GDM1 (cell line): ENCODE measurements at regions not wholly inside any gene's neighbourhood (a gene's known extent, or its start where the extent isn't known, plus 50 kb on each side); places are given as distances from the start of the nearest gene placed in this dataset.

Experiments used
- DNase-seq: peaks from one replicate; lab custom pipeline; 2025; lab: John Stamatoyannopoulos, UW

DNA sequence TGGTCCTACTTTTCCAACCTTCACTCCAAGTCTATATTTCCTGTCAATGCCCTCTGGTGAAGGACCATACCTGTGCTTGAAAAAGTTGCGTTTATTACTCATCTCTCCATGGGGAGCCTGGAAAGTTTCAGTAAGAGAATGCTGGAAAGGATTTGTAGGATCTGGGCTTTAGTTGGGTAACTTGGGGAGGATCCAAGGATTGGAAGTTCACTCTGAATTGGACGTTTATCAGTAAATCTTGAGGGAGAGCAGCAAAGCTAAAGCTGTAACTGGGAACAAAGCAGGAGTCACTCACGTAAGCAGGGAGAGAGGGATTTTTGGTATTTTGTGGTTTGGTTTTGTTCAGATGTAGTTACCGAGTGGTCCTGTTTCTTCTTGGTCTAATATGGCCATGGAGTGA is 51.4 kb upstream of the NPVF start:
- no peak for DNase-seq

GRCh38 chr7:25280181-25280580 is 51.9 kb upstream of the NPVF start:
- no peak for DNase-seq

GRCh38 chr7:25282194-25282593 is 53.9 kb upstream of the NPVF start:
- DNase-seq, result no peak

- DNase-seq, result no peak
These were observed 58.5 kb upstream of the NPVF start for GRCh38 chr7:25286756-25287155.

DNA sequence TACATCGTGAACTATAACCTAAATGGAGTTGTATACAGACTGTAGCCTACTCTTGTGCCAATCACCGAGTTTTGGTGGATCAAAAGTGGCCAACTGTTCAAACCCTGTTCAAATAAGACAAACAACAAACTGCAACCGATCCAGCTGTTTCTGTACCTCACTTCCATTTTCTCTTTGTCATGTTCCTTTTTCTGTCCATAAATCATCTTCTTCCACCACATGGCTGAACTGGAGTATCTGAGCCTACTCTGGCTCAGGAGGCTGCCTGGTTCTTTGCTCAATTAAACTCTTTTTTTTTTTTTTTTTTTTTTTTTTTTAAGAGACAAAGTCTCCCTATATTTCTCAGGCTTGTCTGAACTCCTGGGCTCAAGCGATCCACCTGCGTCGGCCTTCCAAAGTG is 59.0 kb upstream of the NPVF start:
- DNase-seq, result no peak

- no peak for DNase-seq
These were observed 60.4 kb upstream of the NPVF start for GRCh38 chr7:25288556-25289307.

DNA sequence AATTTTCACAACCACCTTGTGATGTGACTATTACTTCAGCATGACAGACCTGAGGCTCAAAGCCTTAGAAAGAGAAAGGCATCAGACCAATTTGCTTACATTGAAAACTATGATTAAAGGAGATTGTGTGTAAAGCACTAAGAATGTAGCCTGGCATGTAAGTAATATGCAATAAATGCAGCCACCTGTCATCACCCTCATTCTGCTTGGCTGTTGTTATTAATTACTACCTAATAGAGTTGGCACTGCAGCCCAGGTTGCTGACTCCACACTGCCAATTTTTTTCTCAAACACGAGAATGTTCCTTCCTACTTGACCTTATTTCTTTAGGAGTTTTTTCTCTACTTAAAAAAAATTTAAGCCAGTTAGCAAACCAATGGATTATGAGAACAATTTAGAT is 61.2 kb upstream of the NPVF start:
- no peak for DNase-seq

GRCh38 chr7:25294624-25295023 is 66.3 kb upstream of the NPVF start:
- DNase-seq, result no peak

DNA sequence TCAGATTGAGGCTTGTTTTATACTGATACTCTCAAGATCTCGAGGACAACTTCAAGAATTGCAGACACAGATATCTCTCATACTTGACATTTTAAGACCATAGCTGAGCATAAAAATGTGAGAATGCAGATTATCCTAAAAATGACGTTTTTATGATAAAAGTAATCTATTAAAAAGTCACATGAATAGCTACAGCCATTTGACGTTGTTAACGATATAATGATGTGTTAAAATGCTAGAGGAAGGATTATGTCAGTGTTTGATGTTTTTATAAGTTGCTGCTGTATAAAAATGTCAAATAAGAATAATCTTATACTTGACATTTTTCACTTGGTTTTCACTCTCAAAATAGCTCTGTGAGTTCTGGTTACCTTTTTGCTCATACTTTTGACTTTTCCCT is 67.1 kb upstream of the NPVF start:
- DNase-seq, result no peak

DNA sequence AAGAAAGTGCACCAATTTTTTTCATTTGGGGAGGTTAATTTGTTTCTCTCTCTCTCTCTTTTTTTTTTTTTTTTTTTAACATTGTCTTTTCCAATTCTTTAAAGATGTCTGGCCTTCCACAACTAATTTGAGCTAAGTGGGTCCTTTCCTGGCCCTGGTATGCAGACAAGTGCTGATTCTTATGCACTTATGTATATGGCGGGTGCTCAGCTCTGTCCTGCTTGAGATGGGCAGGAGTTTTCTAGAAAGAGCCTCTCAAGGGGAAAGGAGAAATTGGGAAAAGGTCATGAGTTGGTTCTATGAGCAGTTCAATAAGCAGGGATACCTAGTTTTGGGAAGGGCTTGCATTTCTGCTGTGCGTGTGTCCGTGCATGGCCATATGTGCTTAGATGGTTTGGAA is 67.8 kb upstream of the NPVF start:
- DNase-seq, result no peak

- DNase-seq, result no peak
These were observed 69.0 kb upstream of the NPVF start for GRCh38 chr7:25297278-25297677.

GRCh38 chr7:25303281-25304181 is 75.2 kb upstream of the NPVF start:
- DNase-seq, result no peak

DNA sequence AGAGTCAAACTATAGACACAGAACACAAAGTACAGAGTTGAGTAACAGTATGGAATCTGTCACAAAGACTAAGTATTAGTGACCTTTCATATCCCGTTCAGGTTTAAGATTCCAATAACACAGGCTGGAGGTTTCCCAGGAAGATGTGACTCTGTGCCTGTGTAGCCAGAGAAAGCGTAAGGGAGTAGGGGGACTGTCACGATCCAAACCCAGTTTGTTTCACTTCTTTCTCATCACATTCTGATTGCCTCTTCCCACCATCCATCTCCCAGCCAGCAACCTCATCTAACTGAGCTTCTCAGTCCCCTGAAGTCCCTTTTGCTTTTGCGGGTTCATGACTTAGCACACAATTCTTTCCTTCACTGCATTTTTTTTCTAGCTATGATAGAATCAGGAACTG is 76.4 kb upstream of the NPVF start:
- no peak for DNase-seq

DNA sequence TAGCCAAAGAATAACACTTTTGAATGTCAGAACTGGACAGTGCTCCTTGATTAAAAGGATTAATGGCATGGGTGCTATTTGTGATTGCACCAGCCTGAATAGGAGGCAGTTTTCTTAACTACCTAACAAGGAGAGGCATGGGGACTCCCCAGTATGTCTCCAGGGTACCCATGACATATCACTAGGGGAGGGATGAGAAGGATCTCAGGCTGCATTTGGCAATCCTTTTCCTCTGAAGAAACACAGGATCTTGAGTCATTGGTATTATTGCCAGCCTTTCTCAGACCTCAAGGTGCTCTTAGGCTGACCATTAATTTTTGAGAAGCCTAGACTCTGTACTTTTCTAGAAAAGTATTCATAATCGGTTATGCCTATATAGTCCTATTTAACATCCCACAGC is 77.5 kb upstream of the NPVF start:
- no peak for DNase-seq

DNA sequence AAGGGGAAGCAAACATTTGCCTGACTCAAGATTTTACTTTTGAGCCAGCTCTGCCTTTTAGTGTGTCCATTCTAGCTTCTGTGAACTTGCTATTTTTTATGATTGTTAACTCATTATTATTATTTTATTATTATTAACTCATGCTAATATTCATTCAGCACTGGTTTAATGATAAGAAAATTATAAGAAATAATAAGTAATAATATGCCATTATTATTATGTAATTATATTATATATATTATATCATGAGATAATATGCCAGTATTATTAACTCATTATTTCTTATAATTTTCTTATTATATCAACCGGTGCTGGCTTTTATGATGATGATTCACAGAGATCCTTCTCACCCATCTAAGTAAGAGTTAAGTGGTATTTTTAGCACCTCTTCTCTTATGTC is 79.3 kb upstream of the NPVF start:
- no peak for DNase-seq

- no peak for DNase-seq
These were observed 80.0 kb upstream of the NPVF start for GRCh38 chr7:25308246-25308645.

GRCh38 chr7:25308906-25309705 is 80.8 kb upstream of the NPVF start:
- no peak for DNase-seq

- DNase-seq, result no peak
These were observed 82.6 kb upstream of the NPVF start for GRCh38 chr7:25310896-25311295.

- no peak for DNase-seq
These were observed 83.1 kb upstream of the NPVF start for GRCh38 chr7:25311346-25311745.

DNA sequence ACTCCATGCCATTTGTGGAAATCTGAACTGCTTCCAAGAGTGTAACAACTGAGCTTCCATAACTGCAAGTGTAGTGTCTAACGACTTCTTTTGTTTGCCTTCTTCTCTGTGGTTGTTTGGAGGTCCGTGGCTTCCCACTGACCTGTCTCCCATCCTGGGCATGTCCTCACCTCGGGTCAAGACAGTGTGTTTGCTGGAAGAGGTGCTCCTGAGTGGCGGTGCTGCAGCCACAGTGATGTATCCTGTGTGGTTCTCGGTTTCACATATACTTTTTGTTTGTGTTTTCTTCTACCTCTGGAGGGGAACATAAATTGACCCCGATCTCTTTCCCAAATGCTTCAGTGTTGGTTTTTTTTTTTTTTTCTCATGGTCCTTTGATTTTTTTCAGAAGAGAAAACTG is 84.7 kb upstream of the NPVF start:
- DNase-seq, result no peak

DNA sequence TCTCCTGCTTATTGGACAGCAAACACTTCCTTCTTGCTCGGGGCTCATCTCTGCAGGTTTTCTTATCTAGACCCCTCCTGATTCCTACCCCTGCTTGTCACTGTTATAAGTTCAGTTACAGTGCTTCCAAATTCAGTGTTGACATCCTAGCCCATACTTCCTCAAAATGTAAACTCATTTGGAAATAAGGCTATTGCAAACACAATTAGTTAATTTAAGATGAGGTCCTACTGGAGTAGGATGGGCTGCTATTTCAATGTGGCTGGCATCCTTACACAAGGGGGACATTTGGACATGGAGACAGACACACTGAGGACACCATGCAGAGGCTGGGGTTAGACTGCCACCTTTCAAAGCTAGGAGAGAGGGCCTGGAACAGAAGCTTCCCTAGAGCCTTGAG is 85.2 kb upstream of the NPVF start:
- no peak for DNase-seq

DNA sequence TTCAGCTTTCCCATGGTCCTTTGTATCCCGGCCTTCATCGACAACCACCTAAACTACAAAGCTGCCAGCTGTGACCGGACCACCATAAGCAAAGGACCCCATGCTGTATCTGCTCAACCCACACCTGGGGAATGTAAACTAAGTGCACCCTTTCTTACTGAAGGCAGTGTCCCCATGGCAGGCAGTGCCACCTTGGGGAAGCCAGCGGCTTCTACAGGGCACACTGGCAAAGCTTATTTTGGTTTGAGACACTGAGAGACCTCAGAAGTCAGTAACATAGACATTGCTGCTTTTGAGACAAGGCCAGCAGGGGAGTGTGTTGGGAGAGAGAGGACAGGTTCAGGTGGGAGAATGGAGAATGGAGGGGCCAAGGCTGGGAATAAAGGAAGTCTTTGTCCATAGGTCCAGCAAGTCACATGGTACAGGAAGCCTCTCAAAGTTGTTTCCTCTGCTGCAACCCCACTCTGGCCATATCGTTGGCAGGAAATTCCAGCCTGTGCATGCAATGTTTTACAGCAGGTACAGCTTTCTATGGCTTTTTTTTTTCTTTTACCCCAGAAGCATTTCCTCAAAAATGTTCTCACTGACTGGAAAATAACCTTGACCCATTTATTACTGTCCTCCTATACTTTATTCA is 85.9 kb upstream of the NPVF start:
- DNase-seq, result no peak
